ENCODE measurements at regions not wholly inside any gene's neighbourhood (a gene's known extent, or its start where the extent isn't known, plus 50 kb on each side); places are given as distances from the start of the nearest gene placed in this dataset.

GRCh38 chr5:172587061-172587405 lies 54.0 kb upstream of the NEURL1B start:
- TF ChIP-seq, protein P1, sequence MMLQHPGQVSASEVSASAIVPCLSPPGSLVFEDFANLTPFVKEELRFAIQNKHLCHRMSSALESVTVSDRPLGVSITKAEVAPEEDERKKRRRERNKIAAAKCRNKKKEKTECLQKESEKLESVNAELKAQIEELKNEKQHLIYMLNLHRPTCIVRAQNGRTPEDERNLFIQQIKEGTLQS (IDR thresholded peaks at IDR 0.05; ENCODE audit: borderline replicate concordance, extremely low read depth, low read depth, low read length), result no peak
- no peak for TF ChIP-seq RB1 (IDR thresholded peaks at IDR 0.05; ENCODE audit: borderline replicate concordance)
- TF ChIP-seq SMC3 (IDR thresholded peaks at IDR 0.05; ENCODE audit: borderline replicate concordance, low read length), result no peak
- TF ChIP-seq, protein P2, sequence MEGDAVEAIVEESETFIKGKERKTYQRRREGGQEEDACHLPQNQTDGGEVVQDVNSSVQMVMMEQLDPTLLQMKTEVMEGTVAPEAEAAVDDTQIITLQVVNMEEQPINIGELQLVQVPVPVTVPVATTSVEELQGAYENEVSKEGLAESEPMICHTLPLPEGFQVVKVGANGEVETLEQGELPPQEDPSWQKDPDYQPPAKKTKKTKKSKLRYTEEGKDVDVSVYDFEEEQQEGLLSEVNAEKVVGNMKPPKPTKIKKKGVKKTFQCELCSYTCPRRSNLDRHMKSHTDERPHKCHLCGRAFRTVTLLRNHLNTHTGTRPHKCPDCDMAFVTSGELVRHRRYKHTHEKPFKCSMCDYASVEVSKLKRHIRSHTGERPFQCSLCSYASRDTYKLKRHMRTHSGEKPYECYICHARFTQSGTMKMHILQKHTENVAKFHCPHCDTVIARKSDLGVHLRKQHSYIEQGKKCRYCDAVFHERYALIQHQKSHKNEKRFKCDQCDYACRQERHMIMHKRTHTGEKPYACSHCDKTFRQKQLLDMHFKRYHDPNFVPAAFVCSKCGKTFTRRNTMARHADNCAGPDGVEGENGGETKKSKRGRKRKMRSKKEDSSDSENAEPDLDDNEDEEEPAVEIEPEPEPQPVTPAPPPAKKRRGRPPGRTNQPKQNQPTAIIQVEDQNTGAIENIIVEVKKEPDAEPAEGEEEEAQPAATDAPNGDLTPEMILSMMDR (IDR thresholded peaks at IDR 0.05 in 2 of 3, conservative IDR thresholded peaks at IDR 0.05 in 1 of 3; ENCODE audit: control insufficient read depth in 2 of 3, extremely low read depth in 1 of 3, insufficient read depth in 1 of 3, low read depth in 3 of 3, low read length in 3 of 3), result no peak
- no peak for TF ChIP-seq MEF2A (IDR thresholded peaks at IDR 0.05; ENCODE audit: insufficient read depth, low read depth, low read length)

All from GM12878 (cell line).